ENCODE measurements at regions not wholly inside any gene's neighbourhood (a gene's known extent, or its start where the extent isn't known, plus 50 kb on each side); places are given as distances from the start of the nearest gene placed in this dataset.

- peak; percentile 41 for DNase-seq (ENCODE audit: low read depth)
Observed at GRCh38 chr10:69716711-69717560, 84.8 kb upstream of the COL13A1 start.

GRCh38 chr10:69718951-69719350 lies 82.8 kb upstream of the COL13A1 start:
- DNase-seq (ENCODE audit: low read depth), result no peak

GRCh38 chr10:69721690-69722310 lies 79.9 kb upstream of the COL13A1 start:
- peak; percentile 40 for DNase-seq (ENCODE audit: low read depth)

GRCh38 chr10:69723653-69724052 lies 78.1 kb upstream of the COL13A1 start:
- DNase-seq (ENCODE audit: low read depth), result no peak

- no peak for DNase-seq (ENCODE audit: low read depth)
Observed at GRCh38 chr10:69726850-69727249, 74.9 kb upstream of the COL13A1 start.

GRCh38 chr10:69728335-69728870 lies 73.3 kb upstream of the COL13A1 start:
- DNase-seq (ENCODE audit: low read depth), result peak; percentile 59

- DNase-seq (ENCODE audit: low read depth), result no peak
Observed at GRCh38 chr10:69729326-69730048, 72.2 kb upstream of the COL13A1 start.

GRCh38 chr10:69730251-69731156 lies 71.2 kb upstream of the COL13A1 start:
- DNase-seq (ENCODE audit: low read depth), result no peak

GRCh38 chr10:69731184-69731583 lies 70.5 kb upstream of the COL13A1 start:
- peak; percentile 61 for DNase-seq (ENCODE audit: low read depth)

- no peak for DNase-seq (ENCODE audit: low read depth)
Observed at GRCh38 chr10:69731698-69732097, 70.0 kb upstream of the COL13A1 start.

GRCh38 chr10:69732147-69732825 lies 69.4 kb upstream of the COL13A1 start:
- no peak for DNase-seq (ENCODE audit: low read depth)

- DNase-seq (ENCODE audit: low read depth), result no peak
Observed at GRCh38 chr10:69732826-69733150, 68.9 kb upstream of the COL13A1 start.

- peak; percentile 69 for DNase-seq (ENCODE audit: low read depth)
Observed at GRCh38 chr10:69733791-69734261, 67.9 kb upstream of the COL13A1 start.

- no peak for DNase-seq (ENCODE audit: low read depth)
Observed at GRCh38 chr10:69734416-69734796, 67.3 kb upstream of the COL13A1 start.

GRCh38 chr10:69734797-69735468 lies 66.8 kb upstream of the COL13A1 start:
- DNase-seq (ENCODE audit: low read depth), result no peak

- DNase-seq (ENCODE audit: low read depth), result no peak
Observed at GRCh38 chr10:69736886-69737641, 64.6 kb upstream of the COL13A1 start.

GRCh38 chr10:69738071-69738470 lies 63.6 kb upstream of the COL13A1 start:
- DNase-seq (ENCODE audit: low read depth), result no peak

GRCh38 chr10:69738858-69739435 lies 62.8 kb upstream of the COL13A1 start:
- DNase-seq (ENCODE audit: low read depth), result no peak

- no peak for DNase-seq (ENCODE audit: low read depth)
Observed at GRCh38 chr10:69739634-69740033, 62.1 kb upstream of the COL13A1 start.
